ENCODE measurements at regions not wholly inside any gene's neighbourhood (a gene's known extent, or its start where the extent isn't known, plus 50 kb on each side); places are given as distances from the start of the nearest gene placed in this dataset.

DNA sequence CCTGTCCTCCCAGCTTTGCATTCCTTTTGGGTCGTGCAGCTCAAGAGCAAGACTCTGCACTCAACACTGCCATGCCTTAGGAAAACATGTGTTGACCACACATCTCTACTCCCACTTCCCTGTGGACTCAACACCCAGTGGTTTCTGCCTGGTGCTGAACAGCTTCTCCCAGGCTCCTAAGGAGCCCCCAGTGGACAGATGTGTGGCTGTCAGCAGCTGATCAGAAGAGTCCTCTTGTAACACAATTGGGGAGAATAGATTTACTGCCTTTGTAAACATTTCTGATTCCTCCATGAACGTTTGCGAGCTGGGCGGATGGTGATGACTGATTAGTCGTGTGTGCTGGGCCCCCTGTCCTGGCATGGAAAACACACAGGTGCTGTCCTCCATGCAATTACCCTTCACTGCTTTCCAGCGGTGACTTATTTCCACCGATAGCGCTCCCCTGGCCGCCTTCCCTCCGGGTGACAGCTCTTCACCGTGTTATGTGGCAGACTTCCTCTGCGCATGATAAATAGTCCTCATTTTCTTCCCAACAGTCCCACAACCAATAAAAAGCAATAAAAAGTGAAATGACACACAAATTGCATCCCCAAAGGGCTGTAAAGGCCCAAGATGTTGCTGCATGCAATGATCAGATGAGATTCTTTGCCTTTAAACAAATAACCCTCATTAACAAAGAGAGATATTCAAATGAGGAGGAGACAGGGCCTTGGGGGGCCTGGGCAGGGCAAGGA is 249.4 kb upstream of the AJAP1 start:
- TF ChIP-seq YY1 (IDR thresholded peaks at IDR 0.05) (no peak), RAD21 (IDR thresholded peaks at IDR 0.05) (no peak), EGR1 (IDR thresholded peaks at IDR 0.05; ENCODE audit: low read depth in 2 of 2) (no peak), RXRA (IDR thresholded peaks at IDR 0.05) (no peak)
- TF ChIP-seq, protein P1, sequence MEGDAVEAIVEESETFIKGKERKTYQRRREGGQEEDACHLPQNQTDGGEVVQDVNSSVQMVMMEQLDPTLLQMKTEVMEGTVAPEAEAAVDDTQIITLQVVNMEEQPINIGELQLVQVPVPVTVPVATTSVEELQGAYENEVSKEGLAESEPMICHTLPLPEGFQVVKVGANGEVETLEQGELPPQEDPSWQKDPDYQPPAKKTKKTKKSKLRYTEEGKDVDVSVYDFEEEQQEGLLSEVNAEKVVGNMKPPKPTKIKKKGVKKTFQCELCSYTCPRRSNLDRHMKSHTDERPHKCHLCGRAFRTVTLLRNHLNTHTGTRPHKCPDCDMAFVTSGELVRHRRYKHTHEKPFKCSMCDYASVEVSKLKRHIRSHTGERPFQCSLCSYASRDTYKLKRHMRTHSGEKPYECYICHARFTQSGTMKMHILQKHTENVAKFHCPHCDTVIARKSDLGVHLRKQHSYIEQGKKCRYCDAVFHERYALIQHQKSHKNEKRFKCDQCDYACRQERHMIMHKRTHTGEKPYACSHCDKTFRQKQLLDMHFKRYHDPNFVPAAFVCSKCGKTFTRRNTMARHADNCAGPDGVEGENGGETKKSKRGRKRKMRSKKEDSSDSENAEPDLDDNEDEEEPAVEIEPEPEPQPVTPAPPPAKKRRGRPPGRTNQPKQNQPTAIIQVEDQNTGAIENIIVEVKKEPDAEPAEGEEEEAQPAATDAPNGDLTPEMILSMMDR (IDR thresholded peaks at IDR 0.05; ENCODE audit: low read depth, low read length, missing input control): no peak
